Right atrium auricular region (tissue), 2 donors: ENCODE measurements at regions not wholly inside any gene's neighbourhood (a gene's known extent, or its start where the extent isn't known, plus 50 kb on each side); places are given as distances from the start of the nearest gene placed in this dataset.

Experiments
- DNase-seq: peaks from one replicate; pipeline ENCODE4 v3.0.0-alpha.2; 2019; ENCODE audit warnings: low spot score
- H3K27ac ChIP-seq, 2 donors: fragments of 200-600 bp; sonication (generic); 1 replicate in 1 of 2; 2 replicates in 1 of 2; pipeline ENCODE4 v1.5.1; 2016 to 2019
- H3K27me3 ChIP-seq, 2 donors: fragments of 200-600 bp; sonication (generic); one replicate each; pipeline versions ENCODE4 v1.5.1 to v1.6.0; 2017 to 2019
- H3K36me3 ChIP-seq: fragments of 200-600 bp; sonication (generic); one replicate; pipeline ENCODE4 v1.5.1; 2016
- H3K4me1 ChIP-seq, 2 donors: fragments of 200-600 bp; sonication (generic); one replicate each; pipeline versions ENCODE4 v1.5.1 to v1.6.0; 2017 to 2019
- H3K4me3 ChIP-seq, 2 donors: fragments of 200-600 bp; sonication (generic); 1 replicate in 1 of 2; 2 replicates in 1 of 2; pipeline ENCODE4 v1.5.1; 2017 to 2019; ENCODE audit warnings: mild to moderate bottlenecking in 1 of 2, moderate library complexity in 1 of 2
- H3K9me3 ChIP-seq, 2 donors: fragments of 200-600 bp; sonication (generic); one replicate each; pipeline ENCODE4 v1.5.1; 2019
- CTCF ChIP-seq, 2 donors: fragments of 200-600 bp; sonication (generic); IDR thresholded peaks; one replicate each; pipeline ENCODE4 v1.5.1; 2019; ENCODE audit warnings: antibody characterized with exemption in 2 of 2

- no peaks in the 10 kb centered on the region for H3K4me1 ChIP-seq
- H3K36me3 ChIP-seq = no peaks in the 10 kb centered on the region
- H3K4me3 ChIP-seq = no peak overlapping the region
- H3K9me3 ChIP-seq = no peaks in the 10 kb centered on the region
- no peak for DNase-seq
- no peak overlapping the region for H3K27ac ChIP-seq
- no peak for TF ChIP-seq CTCF (IDR thresholded peaks at IDR 0.05)
- no peaks in the 10 kb centered on the region for H3K27me3 ChIP-seq
Measured at GRCh38 chr15:53009093-53009492, 219.0 kb upstream of the ONECUT1 start.

- TF ChIP-seq CTCF (IDR thresholded peaks at IDR 0.05) = no peak
- H3K36me3 ChIP-seq = no peaks in the 10 kb centered on the region
- no peak overlapping the region for H3K27ac ChIP-seq
- no peak overlapping the region for H3K4me3 ChIP-seq
- H3K27me3 ChIP-seq = no peaks in the 10 kb centered on the region
- H3K4me1 ChIP-seq = no peaks in the 10 kb centered on the region
- DNase-seq = no peak
- no peaks in the 10 kb centered on the region for H3K9me3 ChIP-seq
Measured at GRCh38 chr15:53000409-53000808, 210.3 kb upstream of the ONECUT1 start.

- TF ChIP-seq CTCF (IDR thresholded peaks at IDR 0.05) = no peak
- Histone ChIP-seq H3K36me3 (no peaks in the 10 kb centered on the region), H3K4me1 (no peaks in the 10 kb centered on the region), H3K27me3 (no peaks in the 10 kb centered on the region), H3K4me3 (no peak overlapping the region), H3K27ac (no peak overlapping the region), H3K9me3 (peaks cover 0 to 18% of the 10 kb centered on the region in 2 donors)
- DNase-seq = no peak
Measured at GRCh38 chr15:52997123-52997522, 207.0 kb upstream of the ONECUT1 start.

GRCh38 chr15:52994290-52994689 lies 204.2 kb upstream of the ONECUT1 start:
- DNase-seq = no peak
- H3K27ac ChIP-seq = no peak overlapping the region
- TF ChIP-seq CTCF (IDR thresholded peaks at IDR 0.05) = no peak

DNA sequence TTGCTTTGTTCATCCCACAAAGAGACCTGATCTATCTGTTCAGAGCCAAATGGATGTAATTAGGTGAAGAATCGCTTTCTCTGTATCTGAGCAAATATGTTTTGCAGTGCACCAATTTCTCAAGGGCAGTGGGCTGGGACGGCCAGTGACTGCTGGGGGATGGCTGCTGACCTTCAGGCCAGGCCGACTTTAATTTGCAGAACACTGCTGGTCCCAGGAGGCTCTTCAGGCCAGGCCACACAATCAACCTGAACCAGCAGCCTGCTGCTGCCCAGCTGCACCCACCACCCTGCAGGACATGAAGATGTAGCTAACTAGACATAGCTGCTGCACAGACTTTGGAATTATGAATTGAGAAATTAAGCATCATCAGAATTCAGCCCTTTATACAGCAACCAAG lies 194.4 kb upstream of the ONECUT1 start:
- Histone ChIP-seq H3K36me3 (no peaks in the 10 kb centered on the region), H3K27ac (no peak overlapping the region)

More at GRCh38 chr15:52994290-52994689, 204.2 kb upstream of the ONECUT1 start:
- Histone ChIP-seq H3K4me1 (no peaks in the 10 kb centered on the region), H3K9me3 (peaks cover 0 to 18% of the 10 kb centered on the region in 2 donors), H3K4me3 (no peak overlapping the region), H3K36me3 (no peaks in the 10 kb centered on the region), H3K27me3 (no peaks in the 10 kb centered on the region)

More for the DNA sequence above, 194.4 kb upstream of the ONECUT1 start:
- Histone ChIP-seq H3K27me3 (no peaks in the 10 kb centered on the region), H3K9me3 (no peaks in the 10 kb centered on the region), H3K4me1 (no peaks in the 10 kb centered on the region), H3K4me3 (no peak overlapping the region)
- no peak for DNase-seq
- TF ChIP-seq CTCF (IDR thresholded peaks at IDR 0.05) = no peak
